GM21529 (cell line): ENCODE measurements at regions not wholly inside any gene's neighbourhood (a gene's known extent, or its start where the extent isn't known, plus 50 kb on each side); places are given as distances from the start of the nearest gene placed in this dataset.
"Not testable (repeated sequence)": the region's sequence is repeated elsewhere in the genome, so short reads cannot be mapped to it uniquely, and the experiment has no call there.

Experiments used
- ATAC-seq: cut with Tn5 transposase; IDR thresholded peaks from one replicate; pipeline ENCODE4 v1.9.1; 2021; ENCODE audit not compliant: unreplicated experiment

DNA sequence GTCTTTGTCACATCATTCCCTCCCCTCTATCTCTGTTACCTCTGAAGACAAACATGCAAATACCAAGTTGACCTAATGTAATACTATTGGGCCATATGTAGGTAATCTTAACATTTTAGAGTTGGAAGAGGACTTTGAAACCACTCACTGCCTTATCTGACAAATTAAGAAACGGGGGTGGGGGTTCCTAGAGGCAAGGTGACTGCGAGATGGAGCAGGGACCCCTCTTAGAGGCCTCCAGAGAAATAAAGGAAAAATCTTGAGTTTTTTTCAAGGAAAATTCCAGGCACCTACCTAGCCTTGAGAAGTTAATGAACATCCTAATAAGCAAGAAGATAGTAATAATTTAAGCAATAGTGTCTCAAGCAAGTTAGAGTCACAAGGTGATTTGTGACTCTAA lies 270.8 kb downstream of the CD83 start:
- no peak for ATAC-seq

DNA sequence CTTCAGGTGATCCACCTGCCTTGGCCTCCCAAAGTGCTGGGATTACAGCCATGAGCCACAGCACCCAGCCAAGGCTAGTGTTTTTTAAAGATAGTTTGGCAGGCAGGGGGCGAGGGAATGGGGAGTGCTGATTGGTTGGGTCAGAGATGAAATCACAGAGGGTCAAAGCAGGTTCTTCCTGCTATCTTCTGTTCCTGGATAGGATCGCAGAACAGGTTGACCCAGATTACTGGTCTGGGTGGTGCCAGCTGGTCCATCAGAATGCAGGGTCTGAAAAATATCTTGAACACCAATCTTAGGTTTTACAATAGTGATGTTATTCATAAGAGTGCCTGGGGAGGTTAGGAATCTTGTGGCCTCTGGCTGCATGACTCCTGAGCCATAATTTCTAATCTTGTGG lies 272.2 kb downstream of the CD83 start:
- ATAC-seq = not testable (repeated sequence)

DNA sequence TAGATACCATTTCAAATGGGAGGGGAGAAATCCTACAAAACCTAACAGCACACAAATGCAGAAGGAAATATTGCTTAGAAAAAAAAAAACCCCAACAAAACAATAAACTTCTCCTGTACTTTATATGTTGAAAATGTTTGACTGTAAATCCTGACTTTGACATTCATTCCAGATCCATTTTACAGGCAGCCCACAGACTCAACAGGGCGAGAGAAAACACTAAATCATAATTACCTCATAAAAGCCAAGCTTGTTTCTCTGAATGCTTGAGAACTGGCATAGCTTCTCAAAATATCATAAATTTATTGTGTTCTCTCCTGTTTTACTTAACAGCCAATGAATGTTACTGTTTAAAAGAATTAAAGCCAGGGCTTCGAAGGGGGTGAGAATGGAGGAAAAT lies 273.2 kb downstream of the CD83 start:
- no peak for ATAC-seq

DNA sequence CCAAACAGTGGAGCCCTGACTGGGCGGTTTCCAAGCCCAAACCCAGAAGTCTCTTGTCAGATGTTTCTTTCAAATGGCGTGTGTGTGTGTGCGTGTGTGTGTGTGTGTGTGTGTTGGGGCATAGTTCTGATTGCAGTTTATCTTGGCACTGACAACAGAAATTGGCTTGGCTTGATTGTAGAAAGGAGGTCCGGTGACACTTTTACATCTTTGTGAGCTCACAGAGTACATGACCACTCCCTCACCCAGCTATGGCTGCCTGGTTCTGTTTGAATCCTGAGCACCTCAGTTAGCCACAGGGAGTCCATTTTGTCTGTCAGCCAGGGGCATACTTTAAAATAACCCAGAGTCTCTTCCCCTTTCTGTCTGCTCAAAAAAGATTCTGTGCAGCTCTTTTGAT lies 276.3 kb downstream of the CD83 start:
- ATAC-seq = no peak

DNA sequence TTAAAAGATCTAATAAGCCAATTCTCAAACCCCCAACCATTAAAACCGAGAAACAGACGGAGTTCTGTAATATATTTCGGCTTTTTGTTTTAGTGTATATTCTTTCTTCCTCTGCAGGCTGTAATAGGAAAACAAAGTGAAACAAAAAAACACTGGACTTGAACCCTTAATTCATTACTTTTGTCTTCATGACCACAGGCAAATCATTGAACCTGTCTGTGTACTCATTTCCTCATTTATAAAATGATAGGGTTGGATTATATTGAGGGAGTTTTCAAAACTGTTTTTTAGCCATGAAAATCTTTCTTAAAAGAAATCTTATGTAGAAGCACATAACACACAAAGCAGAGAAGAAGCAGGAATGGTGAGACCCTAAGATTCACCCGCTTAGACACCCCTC lies 278.8 kb downstream of the CD83 start:
- ATAC-seq = no peak

DNA sequence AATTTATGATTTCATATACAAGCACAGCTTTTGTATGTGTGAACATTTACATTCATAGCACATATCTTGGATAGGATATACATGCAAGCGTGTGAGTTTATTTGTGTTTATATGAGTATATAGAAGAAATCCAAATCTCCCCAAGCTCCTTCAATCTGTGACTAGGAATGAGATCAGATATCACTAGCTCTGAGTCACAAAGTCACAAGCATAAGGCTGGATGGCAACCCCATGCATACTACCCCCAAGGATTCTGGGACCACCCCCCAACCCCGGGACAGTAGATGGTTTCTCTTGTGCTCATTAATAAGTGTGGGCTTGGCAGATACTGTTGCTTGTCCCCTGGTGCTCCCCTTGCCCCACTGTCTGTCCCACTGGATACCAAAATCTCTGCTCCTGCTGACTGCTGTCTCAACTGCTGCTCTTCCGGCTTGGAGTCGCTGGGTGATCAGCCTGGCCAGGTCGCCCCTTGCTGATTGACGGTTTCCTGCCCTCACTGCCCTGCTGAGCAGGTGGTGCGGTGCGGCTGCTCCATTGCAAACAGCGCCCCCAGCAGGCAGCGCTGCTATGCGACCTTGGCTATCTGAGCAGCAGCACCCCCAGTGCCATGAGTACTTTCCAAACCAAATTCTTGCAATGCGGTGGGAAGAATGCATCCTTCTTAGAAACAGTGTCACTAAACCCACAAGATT lies 279.4 kb downstream of the CD83 start:
- ATAC-seq = no peak

DNA sequence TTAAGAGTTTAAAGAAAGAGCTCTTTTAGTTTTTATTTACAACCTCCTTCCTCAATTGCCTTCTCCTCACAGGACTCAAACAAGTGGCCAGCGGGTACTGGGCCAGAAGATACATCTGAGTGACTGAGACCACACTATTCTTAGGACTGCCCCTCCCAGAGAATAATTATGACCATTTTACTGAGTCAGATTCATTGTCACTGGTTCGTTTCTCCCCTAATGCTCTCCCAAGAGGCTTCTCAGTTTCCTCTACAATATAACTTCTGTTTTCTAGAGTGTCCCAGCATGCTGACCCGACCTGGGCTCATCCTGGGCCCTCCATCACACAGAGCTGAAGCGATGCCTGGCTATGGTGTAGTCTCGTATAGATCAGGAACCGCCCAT lies 279.9 kb downstream of the CD83 start:
- no peak for ATAC-seq

DNA sequence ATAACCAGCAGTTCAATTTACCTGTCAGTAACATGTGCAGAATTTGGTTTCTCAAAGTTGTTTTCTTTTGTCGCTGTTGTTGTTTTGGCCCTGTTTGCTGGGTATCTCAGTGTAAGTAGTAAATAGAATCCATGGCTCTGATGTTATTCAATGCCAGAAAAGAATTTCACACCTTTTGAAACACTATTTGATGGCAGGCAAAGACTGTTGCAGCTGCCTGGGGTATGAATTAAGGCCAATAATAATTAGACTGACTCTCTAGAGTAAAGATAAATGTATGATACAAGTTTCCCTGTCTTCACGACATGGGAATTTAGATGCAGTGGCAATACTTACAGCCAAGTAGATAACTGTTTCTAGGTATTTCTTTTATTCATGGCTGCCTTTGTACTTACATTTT lies 281.4 kb downstream of the CD83 start:
- ATAC-seq = no peak

DNA sequence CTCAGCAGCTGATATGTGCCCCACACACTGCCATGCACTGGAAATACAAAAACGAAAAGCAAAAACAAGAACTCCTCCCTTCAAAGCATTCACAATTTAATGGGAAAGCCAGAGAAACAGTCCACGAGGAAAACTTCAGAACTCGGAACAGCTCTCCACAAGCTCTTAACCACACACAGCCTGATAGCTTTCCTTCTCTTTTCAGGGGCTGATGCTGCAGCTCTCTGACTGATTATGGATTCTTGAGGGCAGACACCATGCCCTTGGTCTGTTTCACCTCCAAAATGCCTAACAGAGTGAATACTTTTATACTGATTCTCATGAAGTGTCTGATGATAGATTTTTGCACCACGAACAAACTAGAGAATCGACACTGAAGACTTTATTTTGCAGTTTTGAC lies 282.1 kb downstream of the CD83 start:
- no peak for ATAC-seq

DNA sequence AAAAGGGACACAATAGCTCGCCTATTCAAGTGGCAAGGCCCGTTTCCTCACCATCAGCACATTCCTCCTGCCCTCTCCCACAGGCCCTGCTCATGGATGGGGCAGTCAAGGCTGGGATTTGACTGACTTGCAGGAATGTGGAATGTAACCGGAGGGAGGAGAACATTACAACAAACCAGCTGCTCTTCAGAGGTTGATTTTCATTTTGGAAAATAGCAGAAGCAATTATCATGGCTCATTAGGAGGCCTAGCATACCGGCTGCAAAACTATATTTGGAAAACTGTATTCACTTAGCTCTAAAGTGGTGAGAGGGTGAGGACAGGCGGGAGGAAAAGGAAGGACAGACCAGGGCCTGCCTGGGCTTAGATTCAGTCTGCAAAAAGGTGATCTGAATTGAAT lies 283.7 kb downstream of the CD83 start:
- ATAC-seq = no peak

DNA sequence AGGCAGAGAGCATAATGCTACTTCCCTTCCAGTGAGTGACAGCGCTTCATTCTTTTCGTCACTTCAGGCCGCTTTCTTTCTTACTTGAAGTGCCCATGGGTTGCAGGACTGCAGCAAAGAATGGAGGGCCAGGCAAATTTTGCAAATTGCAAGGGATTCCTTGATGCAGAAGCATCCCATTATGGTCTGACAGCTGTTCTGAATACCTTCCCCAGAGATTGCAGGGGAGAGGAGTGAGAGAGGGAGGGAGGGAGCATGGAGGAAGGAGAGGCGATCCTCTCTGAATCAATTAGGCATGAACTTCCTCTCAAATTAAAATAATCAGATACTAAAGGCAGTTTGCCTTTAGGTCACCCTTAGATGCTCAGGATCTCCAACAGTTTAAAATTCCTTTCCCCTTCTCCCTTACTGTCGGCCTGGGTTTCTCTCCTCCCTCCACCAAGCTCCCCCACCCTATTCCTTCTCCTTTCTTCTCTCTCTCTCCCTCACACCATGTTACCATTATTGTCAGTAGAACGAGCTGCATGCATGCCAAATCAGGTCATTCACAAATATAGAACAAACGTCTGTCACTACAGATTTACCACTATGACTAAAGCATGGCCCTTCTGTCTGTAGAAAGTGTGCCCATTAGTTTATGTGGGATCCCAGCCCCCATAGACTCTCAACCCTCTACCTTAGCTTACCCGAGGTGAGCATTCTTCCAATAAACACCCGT lies 289.2 kb downstream of the CD83 start:
- no peak for ATAC-seq

DNA sequence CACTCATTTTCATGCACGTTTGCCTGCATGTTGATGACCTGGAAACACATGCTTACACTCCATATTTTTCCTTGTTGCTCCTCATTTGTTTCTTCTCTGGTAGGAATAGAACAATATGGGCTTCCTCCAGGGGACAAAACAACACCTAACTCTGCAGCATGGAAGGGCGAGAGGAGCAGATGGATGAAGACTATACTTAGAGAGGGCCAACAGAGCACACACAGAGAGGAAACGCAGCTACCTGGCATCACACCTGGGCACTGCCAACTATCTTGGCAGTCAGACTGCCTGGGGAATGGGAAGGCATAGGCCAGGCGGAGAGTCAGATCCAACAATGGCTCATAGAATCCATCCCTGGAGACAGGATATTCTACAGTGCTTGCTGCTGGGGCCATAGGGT lies 290.9 kb downstream of the CD83 start:
- no peak for ATAC-seq

DNA sequence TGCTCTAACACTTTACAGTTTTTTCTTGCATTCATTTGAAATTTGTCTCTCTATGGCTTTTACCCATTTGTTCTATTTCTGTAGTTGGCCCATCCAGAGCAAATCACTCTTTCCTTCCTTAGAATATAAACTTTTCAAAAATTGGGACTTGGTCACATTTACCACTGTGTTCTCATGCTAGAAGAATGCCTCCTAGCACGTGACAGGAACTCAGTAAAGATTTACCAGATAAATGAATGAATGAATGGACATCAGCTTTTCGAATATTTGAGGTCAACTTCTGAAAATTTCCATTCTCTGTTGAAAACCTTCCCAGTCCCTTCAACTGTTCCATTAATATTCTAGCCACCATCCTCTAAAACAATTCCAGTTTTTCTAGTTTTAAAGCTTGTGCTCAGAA lies 294.5 kb downstream of the CD83 start:
- no peak for ATAC-seq

DNA sequence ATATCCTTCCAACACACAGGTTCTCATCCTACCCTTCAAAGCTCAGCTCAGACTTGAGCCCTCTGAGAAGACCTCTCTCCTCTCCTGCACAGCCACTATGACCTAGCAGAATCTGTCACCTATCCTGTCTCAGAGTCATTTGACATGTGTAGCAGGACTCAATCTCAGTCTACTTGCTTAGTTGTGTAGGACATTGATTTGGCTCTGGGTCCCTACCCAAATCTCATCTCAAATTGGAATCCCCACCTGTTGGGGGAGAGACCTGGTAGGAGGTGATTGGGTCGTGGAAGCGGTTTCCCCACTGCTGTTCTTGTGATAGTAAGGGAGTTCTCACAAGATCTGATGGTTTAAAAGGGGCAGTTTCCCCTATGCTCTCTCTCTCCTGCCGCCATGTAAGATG lies 297.9 kb downstream of the CD83 start:
- no peak for ATAC-seq

DNA sequence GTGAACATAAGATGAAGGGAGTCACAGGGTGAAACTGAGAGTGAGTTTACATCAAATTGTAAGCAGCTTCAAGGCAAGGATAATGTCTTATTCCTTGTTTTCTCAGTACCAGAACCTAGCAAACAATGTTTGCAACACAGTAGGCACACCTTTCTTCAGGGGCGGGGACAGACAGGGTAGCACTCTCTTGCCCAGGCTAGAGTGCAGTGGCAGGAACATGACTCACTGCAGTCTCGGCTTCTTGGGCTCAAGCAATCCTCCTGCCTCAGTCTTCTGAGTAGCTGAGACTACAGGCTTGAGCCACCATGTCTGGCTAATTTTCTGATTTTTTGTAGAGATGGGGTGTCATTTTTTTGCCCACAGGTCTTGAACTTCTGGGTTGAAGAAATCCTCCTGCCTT lies 299.8 kb downstream of the CD83 start:
- no peak for ATAC-seq

DNA sequence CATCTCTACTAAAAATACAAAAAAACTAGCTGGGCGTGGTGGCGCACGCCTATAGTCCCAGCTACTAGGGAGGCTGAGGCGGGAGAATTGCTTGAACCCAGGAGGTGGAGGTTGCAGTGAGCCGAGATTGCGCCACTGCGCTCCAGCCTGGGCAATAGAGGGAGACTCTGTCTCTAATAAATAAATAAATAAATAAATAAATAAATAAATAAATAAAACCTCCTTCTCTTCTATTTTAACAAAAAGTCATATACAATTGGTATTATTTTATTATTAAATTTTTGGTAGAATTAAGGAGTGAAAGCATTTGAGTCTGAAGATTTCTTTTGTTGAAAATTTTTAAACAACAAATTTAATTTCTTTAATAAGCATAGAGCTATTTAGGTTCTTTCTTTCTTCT lies 301.7 kb downstream of the CD83 start:
- ATAC-seq = not testable (repeated sequence)

DNA sequence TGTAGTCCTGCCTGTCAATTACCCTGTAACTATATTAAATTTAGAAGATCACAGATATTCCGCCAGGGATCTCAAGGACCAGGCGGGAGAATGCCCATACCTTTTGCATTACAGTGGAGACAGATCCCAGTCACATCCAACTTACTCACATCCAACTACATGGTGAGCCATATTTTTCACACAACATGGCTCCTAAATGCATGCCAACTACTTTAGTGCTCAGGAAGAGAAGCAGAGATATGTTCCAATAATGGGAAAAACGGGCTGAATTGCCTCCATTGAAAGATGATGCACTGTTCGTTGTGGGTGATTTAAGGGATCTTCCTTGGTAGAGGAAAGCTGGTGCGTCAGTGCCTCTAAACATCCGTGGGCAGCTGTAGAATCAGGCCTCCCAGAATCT lies 304.5 kb downstream of the CD83 start:
- ATAC-seq = no peak

DNA sequence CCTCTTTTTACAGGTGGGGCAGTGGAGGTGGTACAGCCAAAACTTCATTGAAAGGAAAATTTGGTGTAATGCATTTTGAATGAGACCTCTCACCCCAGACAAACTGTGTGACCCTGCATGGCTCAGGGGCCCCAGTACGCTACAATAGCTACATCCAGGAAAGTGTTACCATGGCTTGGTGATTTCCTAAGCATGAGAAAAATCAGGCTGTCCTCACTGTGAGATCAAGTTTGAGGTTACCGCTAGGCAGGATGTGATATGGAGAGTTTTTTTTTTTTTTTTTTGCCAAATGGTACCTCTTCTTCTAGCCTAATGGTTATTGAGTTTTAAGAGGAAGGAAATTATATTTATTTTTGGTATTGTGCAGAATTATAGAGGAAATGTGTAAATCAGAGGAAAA lies 305.3 kb downstream of the CD83 start:
- ATAC-seq = no peak

DNA sequence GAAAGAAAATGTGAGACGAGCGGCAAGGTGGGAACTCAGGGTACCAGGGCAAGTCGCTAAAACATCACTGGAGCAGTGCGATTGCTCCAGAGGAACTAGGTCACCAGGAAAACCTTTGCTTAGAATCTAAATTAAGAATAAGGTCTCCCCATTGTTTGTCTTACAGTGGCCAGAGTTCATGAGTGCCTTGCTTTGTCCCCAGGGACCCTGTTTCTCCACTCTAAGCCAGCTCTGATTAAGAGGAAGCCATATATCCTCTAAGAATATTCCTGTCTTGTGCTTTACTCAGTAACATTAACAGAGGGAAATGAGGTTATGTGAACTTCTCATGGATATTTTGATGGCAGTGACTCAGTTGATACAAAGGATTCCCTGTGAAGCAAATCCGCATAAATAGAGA lies 305.8 kb downstream of the CD83 start:
- ATAC-seq = no peak

DNA sequence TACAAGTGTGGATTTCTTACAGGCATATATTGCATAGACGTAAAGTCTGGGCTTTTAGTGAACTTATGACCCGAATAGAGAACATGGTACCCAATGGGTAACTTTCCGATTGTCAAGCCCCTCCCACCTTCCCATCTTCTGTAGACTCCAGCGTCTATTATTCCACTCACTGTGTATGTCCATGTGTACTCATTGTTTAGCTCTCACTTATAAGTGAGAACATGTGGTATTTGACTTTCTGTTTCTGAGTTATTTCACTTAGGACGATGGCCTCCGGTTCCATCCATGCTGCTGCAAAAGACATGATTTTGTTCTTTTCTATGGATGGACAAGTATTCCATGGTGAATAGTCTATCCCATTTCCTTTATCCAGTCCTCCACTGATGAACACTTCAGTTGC lies 306.4 kb downstream of the CD83 start:
- ATAC-seq = no peak

DNA sequence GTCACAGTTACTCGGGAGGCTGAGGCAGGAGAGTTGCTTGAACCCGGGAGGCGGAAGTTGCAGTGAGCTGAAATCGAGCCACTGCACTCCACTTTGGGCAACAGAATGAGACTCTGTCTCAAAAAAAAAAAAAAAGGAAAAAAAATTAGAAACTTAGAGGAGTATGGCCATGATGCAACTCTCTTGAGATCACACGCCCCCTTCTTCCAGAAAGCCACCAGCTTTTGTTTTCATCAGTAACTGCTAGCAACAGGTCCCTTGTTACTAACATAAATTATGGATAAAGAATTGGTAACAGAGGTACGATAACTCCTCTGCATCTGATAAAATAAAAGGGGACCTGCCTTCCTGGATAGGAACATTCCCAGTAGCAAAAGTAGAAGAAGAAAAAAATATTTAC lies 308.2 kb downstream of the CD83 start:
- no peak for ATAC-seq

DNA sequence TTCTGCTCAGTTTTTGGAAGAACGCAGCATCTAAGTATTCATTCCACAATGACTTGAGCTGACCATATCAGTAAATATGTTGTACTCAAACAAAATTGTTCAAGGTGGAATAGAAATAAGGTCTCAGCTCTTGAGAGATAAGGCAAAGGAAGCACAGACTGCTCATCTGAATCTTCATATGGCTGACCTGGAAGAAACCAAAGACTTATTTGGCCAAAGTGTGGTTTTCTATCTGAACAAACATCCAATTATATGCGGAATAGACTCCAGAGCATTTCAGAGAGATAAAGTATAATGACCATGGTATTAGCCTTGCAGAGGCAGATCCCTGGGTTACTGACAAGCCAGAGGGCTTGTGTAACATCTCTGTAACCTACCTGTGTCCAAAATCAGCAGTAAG lies 308.7 kb downstream of the CD83 start:
- no peak for ATAC-seq

DNA sequence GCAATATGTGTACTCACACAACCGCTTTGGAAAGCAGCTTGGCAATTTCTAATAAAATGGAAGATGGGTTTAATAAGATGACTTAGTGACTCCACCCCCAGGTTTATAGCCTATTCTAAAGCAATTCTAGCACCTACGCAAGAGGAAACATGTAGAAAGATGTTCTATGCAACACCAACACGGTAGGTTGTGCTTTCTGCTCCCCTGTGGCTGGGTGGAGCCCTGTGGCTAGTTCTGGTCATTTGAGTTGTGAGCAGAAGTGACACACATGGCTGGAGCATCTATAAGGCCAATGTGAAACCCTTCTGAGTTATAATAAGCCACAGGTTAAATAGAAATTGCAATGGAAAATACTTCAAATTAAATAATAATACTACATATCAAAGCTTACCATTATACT lies 310.7 kb downstream of the CD83 start:
- ATAC-seq = no peak
